HepG2 (cell line): ENCODE measurements at regions not wholly inside any gene's neighbourhood (a gene's known extent, or its start where the extent isn't known, plus 50 kb on each side); places are given as distances from the start of the nearest gene placed in this dataset.

Source experiments
- ATAC-seq: fragments of 200-7000 bp; cut with Tn5 transposase; 3 replicates; pipeline ENCODE4 v1.9.1; 2020; ENCODE audit warnings: mild to moderate bottlenecking, moderate library complexity
- BruUV-seq: library from RNA; stranded (reverse); fragments of 400-500 nt; replicated peaks from 2 replicates; lab custom pipeline; 2021; lab: Mats Ljungman, UMichigan
- CTCF ChIA-PET: fragments of 300-600 bp; formaldehyde crosslinking; extraction: SDS; loops from one replicate; lab custom pipeline; 2021; ENCODE audit warnings: low total read pairs, inconsistent platforms, low intra/inter-chr PET ratio; lab: Yijun Ruan, JAX
- POLR2A ChIA-PET: fragments of 350-600 bp; sonication (Branson Sonifier 250); formaldehyde crosslinking; loops from one replicate; lab custom pipeline; 2020; ENCODE audit warnings: antibody characterized with exemption, inconsistent platforms; lab: Yijun Ruan, JAX
- DNase-seq: peaks from one replicate; pipeline ENCODE4 v3.0.0-alpha.2; 2015; ENCODE audit warnings: low spot score
- FAIRE-seq: peaks from 3 replicates; lab custom pipeline; 2011; peaks lifted over from hg19 to GRCh38; lab: Jason Lieb, UNC
- H2AFZ ChIP-seq: one replicate; pipeline ENCODE4 v1.6.1; 2011; ENCODE audit warnings: low read length, inconsistent platforms
- H3K27ac ChIP-seq: fragments of 300-600 bp; 3 replicates; pipeline ENCODE4 v1.8.0; 2011; ENCODE audit warnings: mixed run types, mild to moderate bottlenecking, mixed read lengths, low read length, inconsistent platforms; ENCODE audit not compliant: insufficient read depth; ENCODE audit errors: extremely low read length
- H3K27me3 ChIP-seq, 2 experiments: fragments of 200-600 bp in 1 of 2; 2 replicates in 1 of 2; 3 replicates in 1 of 2; pipeline versions ENCODE4 v1.6.0 to v1.8.0; 2011; ENCODE audit warnings: low read length in 2 of 2, mild to moderate bottlenecking in 2 of 2, moderate library complexity in 2 of 2, inconsistent platforms in 1 of 2; ENCODE audit not compliant: insufficient read depth in 2 of 2, control insufficient read depth in 1 of 2
- H3K36me3 ChIP-seq, 2 experiments: fragments of 200-600 bp in 1 of 2; replicated peaks in 1 of 2; 2 replicates in 1 of 2; 3 replicates in 1 of 2; pipeline versions ENCODE4 v1.5.1 to v1.8.0; 2011; ENCODE audit warnings: low read length in 2 of 2, inconsistent platforms in 1 of 2; ENCODE audit not compliant: insufficient read depth in 2 of 2, control insufficient read depth in 1 of 2
- H3K4me1 ChIP-seq: 2 replicates; pipeline ENCODE4 v1.5.1; 2012; ENCODE audit warnings: low read length, inconsistent platforms; ENCODE audit not compliant: insufficient read depth
- H3K4me2 ChIP-seq: 2 replicates; pipeline ENCODE4 v1.6.0; 2011; ENCODE audit warnings: low read depth, low read length, inconsistent platforms
- H3K4me3 ChIP-seq, 3 experiments: fragments of 200-600 bp in 1 of 3; sonication (generic), shearing (Covaris generic) in 1 of 3; replicated peaks in 1 of 3; 2 replicates each; pipeline ENCODE4 v1.5.1; 2011 to 2016; ENCODE audit warnings: low read length in 3 of 3, inconsistent platforms in 2 of 3, low read depth in 2 of 3, mild to moderate bottlenecking in 2 of 3, control low read depth in 1 of 3, mixed read lengths in 1 of 3; ENCODE audit not compliant: insufficient read depth in 1 of 3
- H3K79me2 ChIP-seq: one replicate; pipeline ENCODE4 v1.6.1; 2011; ENCODE audit warnings: low read length, inconsistent platforms; ENCODE audit not compliant: insufficient read depth
- H3K9ac ChIP-seq: 2 replicates; pipeline ENCODE4 v1.6.0; 2011; ENCODE audit warnings: mild to moderate bottlenecking, low read depth, low read length, inconsistent platforms; ENCODE audit not compliant: insufficient read depth
- H3K9me3 ChIP-seq: 2 replicates; pipeline ENCODE4 v1.5.1; 2012; ENCODE audit warnings: mild to moderate bottlenecking, low read length
- H4K20me1 ChIP-seq: 2 replicates; pipeline ENCODE4 v1.6.0; 2011; ENCODE audit warnings: inconsistent platforms, mild to moderate bottlenecking, low read length, moderate library complexity; ENCODE audit not compliant: insufficient read depth
- CTCF ChIP-seq: sonication (generic); formaldehyde crosslinking; IDR thresholded peaks from 2 replicates; pipeline ENCODE4 v1.5.0; 2020; ENCODE audit warnings: mild to moderate bottlenecking, missing genetic modification reagents, moderate library complexity
- NFIC ChIP-seq: IDR thresholded peaks from 2 replicates; pipeline ENCODE4 v1.6.1; 2012; ENCODE audit warnings: mild to moderate bottlenecking, low read length, inconsistent platforms
- RFX5 ChIP-seq: IDR thresholded peaks from 2 replicates; pipeline ENCODE4 v1.6.1; 2011; ENCODE audit warnings: low read depth, low read length, improper control_type of control experiment
- SMARCE1 ChIP-seq: fragments of 450-650 bp; IDR thresholded peaks from 2 replicates; pipeline ENCODE4 v1.6.1; 2017; ENCODE audit warnings: borderline replicate concordance
- STAG1 ChIP-seq: sonication (generic); formaldehyde crosslinking; IDR thresholded peaks from 2 replicates; pipeline ENCODE4 v1.4.0; 2020; ENCODE audit warnings: missing genetic modification reagents
- TBX2 ChIP-seq: sonication (generic); formaldehyde crosslinking; IDR thresholded peaks from 2 replicates; pipeline ENCODE4 v1.5.0; 2020; ENCODE audit warnings: missing genetic modification reagents, mild to moderate bottlenecking, borderline replicate concordance
- TFDP1 ChIP-seq: IDR thresholded peaks from 2 replicates; pipeline ENCODE4 v1.6.1; 2016; ENCODE audit warnings: missing compliant biosample characterization, missing genetic modification reagents, borderline replicate concordance
- YEATS2 ChIP-seq: sonication (generic); formaldehyde crosslinking; IDR thresholded peaks from 2 replicates; pipeline ENCODE4 v1.4.0; 2020; ENCODE audit warnings: missing genetic modification reagents, borderline replicate concordance
- ZFYVE20 ChIP-seq: sonication (generic); formaldehyde crosslinking; IDR thresholded peaks from 2 replicates; pipeline ENCODE4 v1.8.0; 2023; ENCODE audit warnings: low read depth, mild to moderate bottlenecking, moderate library complexity, missing genetic modification reagents, borderline replicate concordance
- ZGPAT ChIP-seq: IDR thresholded peaks from 2 replicates; pipeline ENCODE4 v1.6.1; 2016; ENCODE audit warnings: mild to moderate bottlenecking
- ZNF138 ChIP-seq: sonication (generic); formaldehyde crosslinking; IDR thresholded peaks from 2 replicates; pipeline ENCODE4 v1.5.0; 2020; ENCODE audit warnings: mild to moderate bottlenecking, low read depth, missing genetic modification reagents
- ZNF619 ChIP-seq: sonication (generic); formaldehyde crosslinking; IDR thresholded peaks from 2 replicates; pipeline ENCODE4 v1.4.0; 2020; ENCODE audit warnings: mild to moderate bottlenecking, missing genetic modification reagents
- ZSCAN30 ChIP-seq: sonication (generic); formaldehyde crosslinking; IDR thresholded peaks from 2 replicates; pipeline ENCODE4 v1.5.0; 2020; ENCODE audit warnings: mild to moderate bottlenecking, missing genetic modification reagents
- in situ Hi-C: cut with HindIII; loops from 2 replicates; pipeline ENCODE4 v1.10.0; 2017; ENCODE audit warnings: low pct_unique_long_range_greater_than_20kb; ENCODE audit not compliant: extremely low pct_ligation_motif_present
- intact Hi-C: fragments of 100-400 bp; cut with micrococcal nuclease; formaldehyde crosslinking; loops from one replicate; pipeline ENCODE4 v1.10.0; 2022; ENCODE audit not compliant: unreplicated experiment
- TF ChIP-seq, protein P1 (sequence below): sonication (generic); formaldehyde crosslinking; IDR thresholded peaks from 2 replicates; pipeline ENCODE4 v1.4.0; 2020; ENCODE audit warnings: mild to moderate bottlenecking, missing genetic modification reagents

DNA sequence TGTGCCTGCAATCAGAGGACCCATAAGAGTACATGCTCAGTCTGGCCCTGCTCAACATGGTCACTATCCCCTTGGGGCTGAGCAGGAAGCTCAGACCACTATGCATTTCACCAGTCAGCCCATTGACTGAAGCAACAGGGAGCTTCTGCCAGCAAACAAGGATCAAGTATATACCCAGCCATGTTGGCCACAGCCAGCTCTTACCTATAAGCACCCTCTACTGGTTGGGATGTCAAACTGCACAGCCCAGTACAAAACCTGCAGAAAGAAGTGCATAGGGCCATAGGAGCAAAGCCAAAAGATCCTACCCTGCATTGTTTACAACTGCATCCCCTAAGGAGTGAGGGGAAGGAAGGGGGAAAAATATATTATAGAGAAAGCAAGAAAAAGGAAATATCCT, 214.4 kb upstream of the CPEB2 start:
- Histone ChIP-seq H3K4me2 (no peak overlapping the region), H3K9ac (no peak overlapping the region), H3K4me3 (no peak overlapping the region), H2AFZ (no peak overlapping the region), H3K9me3 (peaks cover 82% of the 10 kb centered on the region), H4K20me1 (no peaks in the 10 kb centered on the region), H3K4me1 (no peaks in the 10 kb centered on the region), H3K79me2 (no peaks in the 10 kb centered on the region), H3K36me3 (no peaks in the 10 kb centered on the region), H3K27me3 (no peaks in the 10 kb centered on the region), H3K27ac (no peak overlapping the region)
- ATAC-seq (peak; percentile 34; the same call in 2 of the 3 replicates), FAIRE-seq (no peak), DNase-seq (no peak)
- in situ Hi-C loops (no loop called here), intact Hi-C loops (loop anchor here (5.0 kb wide), 1 partner anchor 1131 kb away; no protein-coding TSS in a partner anchor)
- CTCF ChIA-PET, result no interaction called here
- POLR2A ChIA-PET, result no interaction called here
- TF ChIP-seq STAG1 (CRISPR knock-in tag), result peak; percentile 35; the same call in 1 of the 2 replicates
- TF ChIP-seq TFDP1, result no peak
- TF ChIP-seq ZFYVE20 (CRISPR knock-in tag), result no peak
- peak; percentile 27; the same call in 1 of the 2 replicates for TF ChIP-seq CTCF (CRISPR knock-in tag)
- no TSS peak for BruUV-seq

DNA sequence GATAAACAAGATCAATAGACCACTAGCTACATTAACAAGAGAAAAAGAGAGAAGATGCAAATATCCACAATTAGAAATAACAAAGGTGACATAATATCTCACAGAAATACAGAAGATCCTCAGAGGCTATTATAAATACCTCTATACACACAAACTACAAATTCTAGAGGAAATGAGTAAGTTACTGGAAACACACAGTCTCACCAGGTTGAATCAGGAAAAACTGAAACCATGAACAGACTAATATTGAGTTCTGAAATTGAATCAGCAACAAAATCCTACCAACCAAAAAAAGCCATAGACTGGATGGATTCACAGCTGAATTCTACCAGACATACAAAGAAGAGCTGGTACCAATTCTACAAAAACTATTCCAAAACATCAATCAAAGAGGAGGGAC, 211.8 kb upstream of the CPEB2 start:
- peaks cover 80% of the 10 kb centered on the region for H3K9me3 ChIP-seq
- no peak for ATAC-seq
- H3K36me3 ChIP-seq, result no peaks in the 10 kb centered on the region
- intact Hi-C loops, result no loop called here
- H3K79me2 ChIP-seq, result no peaks in the 10 kb centered on the region
- DNase-seq, result no peak
- no peaks in the 10 kb centered on the region for H3K4me1 ChIP-seq
- in situ Hi-C loops, result no loop called here
- ChIA-PET POLR2A (no interaction called here), CTCF (no interaction called here)
- H4K20me1 ChIP-seq, result no peaks in the 10 kb centered on the region
- no peak overlapping the region for H3K9ac ChIP-seq
- no peak overlapping the region for H3K27ac ChIP-seq
- H3K4me3 ChIP-seq, result no peak overlapping the region
- no TSS peak for BruUV-seq
- H2AFZ ChIP-seq, result no peak overlapping the region
- H3K27me3 ChIP-seq, result no peaks in the 10 kb centered on the region
- H3K4me2 ChIP-seq, result no peak overlapping the region
- no peak for FAIRE-seq
- TF ChIP-seq ZSCAN30, result no peak
- TF ChIP-seq TBX2 (CRISPR knock-in tag), result no peak
- TF ChIP-seq SMARCE1, result no peak
- TF ChIP-seq RFX5, result no peak
- TF ChIP-seq ZNF619 (CRISPR knock-in tag), result no peak
- no peak for TF ChIP-seq ZGPAT (CRISPR knock-in tag)
- TF ChIP-seq ZNF138 (CRISPR knock-in tag), result no peak
- no peak for TF ChIP-seq NFIC
- TF ChIP-seq, protein P1, sequence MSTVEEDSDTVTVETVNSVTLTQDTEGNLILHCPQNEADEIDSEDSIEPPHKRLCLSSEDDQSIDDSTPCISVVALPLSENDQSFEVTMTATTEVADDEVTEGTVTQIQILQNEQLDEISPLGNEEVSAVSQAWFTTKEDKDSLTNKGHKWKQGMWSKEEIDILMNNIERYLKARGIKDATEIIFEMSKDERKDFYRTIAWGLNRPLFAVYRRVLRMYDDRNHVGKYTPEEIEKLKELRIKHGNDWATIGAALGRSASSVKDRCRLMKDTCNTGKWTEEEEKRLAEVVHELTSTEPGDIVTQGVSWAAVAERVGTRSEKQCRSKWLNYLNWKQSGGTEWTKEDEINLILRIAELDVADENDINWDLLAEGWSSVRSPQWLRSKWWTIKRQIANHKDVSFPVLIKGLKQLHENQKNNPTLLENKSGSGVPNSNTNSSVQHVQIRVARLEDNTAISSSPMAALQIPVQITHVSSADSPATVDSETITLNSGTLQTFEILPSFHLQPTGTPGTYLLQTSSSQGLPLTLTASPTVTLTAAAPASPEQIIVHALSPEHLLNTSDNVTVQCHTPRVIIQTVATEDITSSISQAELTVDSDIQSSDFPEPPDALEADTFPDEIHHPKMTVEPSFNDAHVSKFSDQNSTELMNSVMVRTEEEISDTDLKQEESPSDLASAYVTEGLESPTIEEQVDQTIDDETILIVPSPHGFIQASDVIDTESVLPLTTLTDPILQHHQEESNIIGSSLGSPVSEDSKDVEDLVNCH (CRISPR knock-in tag), result no peak
- TF ChIP-seq YEATS2, result no peak
